ENCODE measurements at regions not wholly inside any gene's neighbourhood (a gene's known extent, or its start where the extent isn't known, plus 50 kb on each side); places are given as distances from the start of the nearest gene placed in this dataset.

GRCh38 chr2:126795656-126796055 is 103.0 kb upstream of the TEX51 start:
- no peak for DNase-seq

- DNase-seq = no peak
These were observed 101.6 kb upstream of the TEX51 start for GRCh38 chr2:126796931-126797621.

- DNase-seq = no peak
These were observed 100.9 kb upstream of the TEX51 start for GRCh38 chr2:126797622-126798275.

- no peak for DNase-seq
These were observed 100.2 kb upstream of the TEX51 start for GRCh38 chr2:126798276-126799140.

- DNase-seq = no peak
These were observed 99.4 kb upstream of the TEX51 start for GRCh38 chr2:126799301-126799700.

- no peak for DNase-seq
These were observed 97.2 kb upstream of the TEX51 start for GRCh38 chr2:126801473-126801872.

- no peak for DNase-seq
These were observed 96.4 kb upstream of the TEX51 start for GRCh38 chr2:126802316-126802715.

GRCh38 chr2:126802774-126803433 is 95.8 kb upstream of the TEX51 start:
- DNase-seq = no peak

GRCh38 chr2:126803434-126803775 is 95.3 kb upstream of the TEX51 start:
- DNase-seq = no peak

- DNase-seq = no peak
These were observed 94.3 kb upstream of the TEX51 start for GRCh38 chr2:126804347-126804746.

GRCh38 chr2:126808929-126809328 is 89.8 kb upstream of the TEX51 start:
- DNase-seq = no peak

GRCh38 chr2:126809340-126809739 is 89.3 kb upstream of the TEX51 start:
- no peak for DNase-seq

- no peak for DNase-seq
These were observed 88.7 kb upstream of the TEX51 start for GRCh38 chr2:126810001-126810400.

- DNase-seq = no peak
These were observed 87.6 kb upstream of the TEX51 start for GRCh38 chr2:126811101-126811500.

- no peak for DNase-seq
These were observed 81.5 kb upstream of the TEX51 start for GRCh38 chr2:126817172-126817571.

- DNase-seq = no peak
These were observed 76.6 kb upstream of the TEX51 start for GRCh38 chr2:126822115-126822514.

GRCh38 chr2:126822921-126823320 is 75.8 kb upstream of the TEX51 start:
- no peak for DNase-seq

GRCh38 chr2:126823951-126824350 is 74.7 kb upstream of the TEX51 start:
- no peak for DNase-seq

- DNase-seq = no peak
These were observed 74.0 kb upstream of the TEX51 start for GRCh38 chr2:126824663-126825062.

GRCh38 chr2:126825316-126825715 is 73.4 kb upstream of the TEX51 start:
- DNase-seq = no peak

GRCh38 chr2:126826491-126826890 is 72.2 kb upstream of the TEX51 start:
- DNase-seq = no peak

- no peak for DNase-seq
These were observed 71.3 kb upstream of the TEX51 start for GRCh38 chr2:126827371-126827770.

- no peak for DNase-seq
These were observed 70.6 kb upstream of the TEX51 start for GRCh38 chr2:126828051-126828450.

All from T-helper 1 cell (primary cell).